ENCODE measurements at regions not wholly inside any gene's neighbourhood (a gene's known extent, or its start where the extent isn't known, plus 50 kb on each side); places are given as distances from the start of the nearest gene placed in this dataset.
A peak's percentile ranks its signal among the peaks of the same experiment; 100 is the strongest.

DNA sequence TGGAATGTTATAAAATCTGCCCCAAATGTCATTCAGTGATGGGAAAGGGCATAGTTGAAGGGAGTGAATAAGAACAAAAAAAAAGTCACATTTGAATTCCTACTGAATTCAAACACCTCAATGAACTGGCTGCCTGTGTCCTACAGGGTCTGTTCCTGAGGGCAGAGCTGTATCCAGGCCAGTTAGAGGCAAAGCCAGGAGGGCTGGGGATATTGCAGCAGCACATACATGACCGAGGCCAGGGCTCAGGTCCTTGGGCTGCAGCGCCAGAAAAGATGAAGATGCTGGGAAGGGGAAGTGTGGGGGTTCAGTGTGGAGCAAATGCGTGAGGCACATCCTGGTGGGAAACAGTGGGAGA lies 449.2 kb downstream of the SIPA1L2 start:
- Mint-ChIP-seq H3K4me3 (no peak overlapping the region), H3K9me3 (no peaks in the 10 kb centered on the region; a peak in 1 of 5 replicates), H3K4me1 (peaks cover 24 to 27% of the 10 kb centered on the region in 2 experiments), H3K27me3 (ENCODE audit: low read depth) (no peaks in the 10 kb centered on the region), H3K27ac (peak overlapping the region; percentile 42 to 49 (median 48); a peak in 3 of 7 replicates), H3K36me3 (ENCODE audit: insufficient read depth in 1 of 3, low read depth in 3 of 3) (peaks cover 4 to 78% (median 69%) of the 10 kb centered on the region in 3 experiments; a peak in 6 of 7 replicates)
- H2BK120ac ChIP-seq (ENCODE audit: low read depth, low read length, poor library complexity, severe bottlenecking): no peak overlapping the region
- H3K79me2 ChIP-seq (ENCODE audit: insufficient read depth, low read length): no peaks in the 10 kb centered on the region
- no peak overlapping the region for H3K4ac ChIP-seq (ENCODE audit: low read depth, low read length)
- H3K18ac ChIP-seq (ENCODE audit: insufficient read length, low read depth, low read length): no peak overlapping the region
- no peak overlapping the region for H4K91ac ChIP-seq (ENCODE audit: insufficient read length, low read depth, low read length)
- H3K9ac ChIP-seq (ENCODE audit: extremely low read depth, insufficient read length, low read length): no peak overlapping the region
- TF ChIP-seq CTCF (conservative IDR thresholded peaks at IDR 0.05): no peak
- H4K20me1 ChIP-seq (ENCODE audit: control insufficient read depth, insufficient read depth, insufficient read length): no peaks in the 10 kb centered on the region
- no peak overlapping the region for H2BK20ac ChIP-seq (ENCODE audit: low read depth, low read length, poor library complexity, severe bottlenecking)
- no peak overlapping the region for H3K14ac ChIP-seq (ENCODE audit: insufficient read depth, low read length)
- no peaks in the 10 kb centered on the region; the same call in 1 of the 2 replicates for H3K4me1 ChIP-seq (ENCODE audit: insufficient read depth, low read length)
- no peak overlapping the region for H4K5ac ChIP-seq (ENCODE audit: insufficient read length, low read depth, low read length)
- no peak overlapping the region for H4K8ac ChIP-seq (replicated peaks; ENCODE audit: insufficient read length, low read depth, low read length)
- H2AK5ac ChIP-seq (ENCODE audit: insufficient read length, low read length): no peak overlapping the region
- DNase-seq: no peak
- H2AFZ ChIP-seq (ENCODE audit: low read length): no peak overlapping the region
- H3K27ac ChIP-seq (ENCODE audit: insufficient read length, low read depth, low read length): no peak overlapping the region
- no peak overlapping the region for H3T11ph ChIP-seq (ENCODE audit: low read length)
- no peak overlapping the region for H3K56ac ChIP-seq (ENCODE audit: insufficient read length, low read depth, low read length)
- no CpG with 5 or more reads among the region's 3 CpGs for WGBS (ENCODE audit: extremely low coverage, insufficient read length, low lambda C conversion rate)
- H3K4me2 ChIP-seq (ENCODE audit: insufficient read depth, insufficient read length, low read length): no peak overlapping the region
- H2BK5ac ChIP-seq (ENCODE audit: insufficient read length, low read length): no peak overlapping the region
- no peaks in the 10 kb centered on the region for H3K79me1 ChIP-seq (ENCODE audit: insufficient read depth, low read depth, low read length, poor library complexity, severe bottlenecking)
- no peak overlapping the region for H2BK15ac ChIP-seq (ENCODE audit: low read depth, low read length)
- no peaks in the 10 kb centered on the region for H3K9me3 ChIP-seq (ENCODE audit: control insufficient read depth, low read depth, low read length)
- H2BK12ac ChIP-seq (ENCODE audit: insufficient read length, low read depth, low read length): no peak overlapping the region
- no peaks in the 10 kb centered on the region for H3K27me3 ChIP-seq (ENCODE audit: insufficient read depth, low read length)
- no peaks in the 10 kb centered on the region for H3K23me2 ChIP-seq (ENCODE audit: insufficient read length, low read depth, low read length, poor library complexity, severe bottlenecking)
- no peak overlapping the region for H3K23ac ChIP-seq (ENCODE audit: insufficient read length, low read depth, low read length)
